ENCODE measurements at regions not wholly inside any gene's neighbourhood (a gene's known extent, or its start where the extent isn't known, plus 50 kb on each side); places are given as distances from the start of the nearest gene placed in this dataset.

- no peak for TF ChIP-seq CTCF (conservative IDR thresholded peaks at IDR 0.05; ENCODE audit: low read length)
- no peak for TF ChIP-seq EZH2phosphoT487 (IDR thresholded peaks at IDR 0.05; ENCODE audit: borderline replicate concordance, low read depth, low read length)
- ChIA-PET POLR2A (no interaction called here), CTCF (ENCODE audit: unreplicated experiment) (no interaction called here)
- Histone ChIP-seq H3K36me3 (ENCODE audit: insufficient read depth, low read length) (no peaks in the 10 kb centered on the region), H3K79me2 (ENCODE audit: insufficient read depth, low read depth, low read length) (no peaks in the 10 kb centered on the region), H3K27ac (ENCODE audit: low read depth, low read length, poor library complexity, severe bottlenecking) (no peak overlapping the region), H3K9me2 (ENCODE audit: insufficient read depth, low read length) (no peaks in the 10 kb centered on the region), H4K20me1 (ENCODE audit: insufficient read depth, low read length) (no peaks in the 10 kb centered on the region), H3K9me3 (ENCODE audit: low read length) (no peaks in the 10 kb centered on the region), H3K4me3 (ENCODE audit: low read depth, low read length, poor library complexity, severe bottlenecking) (no peak overlapping the region), H3K4me1 (ENCODE audit: insufficient read depth, low read length, poor library complexity, severe bottlenecking) (no peaks in the 10 kb centered on the region), H2AFZ (ENCODE audit: low read length) (no peak overlapping the region), H3K4me2 (ENCODE audit: low read length) (no peak overlapping the region)
- no TSS peak for BruUV-seq (replicated peaks)
- intact Hi-C loops (cut with micrococcal nuclease; ENCODE audit: unreplicated experiment): no loop called here
- no peak for DNase-seq (ENCODE audit: low spot score)
Observed at GRCh38 chr1:187630653-187631380, 802.1 kb downstream of the PLA2G4A start.

GRCh38 chr1:187631381-187631675 is 802.6 kb downstream of the PLA2G4A start:
- H3K9me2 ChIP-seq (ENCODE audit: insufficient read depth, low read length): no peaks in the 10 kb centered on the region
- H3K9me3 ChIP-seq (ENCODE audit: low read length): no peaks in the 10 kb centered on the region
- intact Hi-C loops (cut with micrococcal nuclease; ENCODE audit: unreplicated experiment): no loop called here
- H3K79me2 ChIP-seq (ENCODE audit: insufficient read depth, low read depth, low read length): no peaks in the 10 kb centered on the region
- no peak overlapping the region for H3K4me3 ChIP-seq (ENCODE audit: low read depth, low read length, poor library complexity, severe bottlenecking)
- ChIA-PET CTCF (ENCODE audit: unreplicated experiment) (no interaction called here), POLR2A (no interaction called here)
- no peaks in the 10 kb centered on the region for H3K4me1 ChIP-seq (ENCODE audit: insufficient read depth, low read length, poor library complexity, severe bottlenecking)
- H3K4me2 ChIP-seq (ENCODE audit: low read length): no peak overlapping the region
- DNase-seq (ENCODE audit: low spot score): no peak
- no peak overlapping the region for H3K27ac ChIP-seq (ENCODE audit: low read depth, low read length, poor library complexity, severe bottlenecking)
- TF ChIP-seq CTCF (conservative IDR thresholded peaks at IDR 0.05; ENCODE audit: low read length) (no peak), EZH2phosphoT487 (IDR thresholded peaks at IDR 0.05; ENCODE audit: borderline replicate concordance, low read depth, low read length) (no peak)
- no peaks in the 10 kb centered on the region for H3K36me3 ChIP-seq (ENCODE audit: insufficient read depth, low read length)
- BruUV-seq (replicated peaks): no TSS peak
- no peaks in the 10 kb centered on the region for H4K20me1 ChIP-seq (ENCODE audit: insufficient read depth, low read length)
- H2AFZ ChIP-seq (ENCODE audit: low read length): no peak overlapping the region

- ChIA-PET CTCF (ENCODE audit: unreplicated experiment) (no interaction called here), POLR2A (interaction anchor here (0.7 kb wide), 1 partner anchor 1718 kb away, joined by 3 read pairs; no protein-coding TSS in a partner anchor)
- Histone ChIP-seq H3K9me2 (ENCODE audit: insufficient read depth, low read length) (no peaks in the 10 kb centered on the region), H3K27ac (ENCODE audit: low read depth, low read length, poor library complexity, severe bottlenecking) (no peak overlapping the region), H4K20me1 (ENCODE audit: insufficient read depth, low read length) (no peaks in the 10 kb centered on the region), H2AFZ (ENCODE audit: low read length) (no peak overlapping the region), H3K4me3 (ENCODE audit: low read depth, low read length, poor library complexity, severe bottlenecking) (no peak overlapping the region), H3K9me3 (ENCODE audit: low read length) (no peaks in the 10 kb centered on the region), H3K36me3 (ENCODE audit: insufficient read depth, low read length) (no peaks in the 10 kb centered on the region), H3K79me2 (ENCODE audit: insufficient read depth, low read depth, low read length) (no peaks in the 10 kb centered on the region), H3K4me2 (ENCODE audit: low read length) (no peak overlapping the region), H3K4me1 (ENCODE audit: insufficient read depth, low read length, poor library complexity, severe bottlenecking) (no peaks in the 10 kb centered on the region)
- no TSS peak for BruUV-seq (replicated peaks)
- TF ChIP-seq EZH2phosphoT487 (IDR thresholded peaks at IDR 0.05; ENCODE audit: borderline replicate concordance, low read depth, low read length) (no peak), CTCF (conservative IDR thresholded peaks at IDR 0.05; ENCODE audit: low read length) (no peak)
- intact Hi-C loops (cut with micrococcal nuclease; ENCODE audit: unreplicated experiment): no loop called here
- no peak for DNase-seq (ENCODE audit: low spot score)
Observed at GRCh38 chr1:187631984-187632383, 803.2 kb downstream of the PLA2G4A start.

Measured in OCI-LY7 (cell line).